ENCODE measurements at regions not wholly inside any gene's neighbourhood (a gene's known extent, or its start where the extent isn't known, plus 50 kb on each side); places are given as distances from the start of the nearest gene placed in this dataset.

DNA sequence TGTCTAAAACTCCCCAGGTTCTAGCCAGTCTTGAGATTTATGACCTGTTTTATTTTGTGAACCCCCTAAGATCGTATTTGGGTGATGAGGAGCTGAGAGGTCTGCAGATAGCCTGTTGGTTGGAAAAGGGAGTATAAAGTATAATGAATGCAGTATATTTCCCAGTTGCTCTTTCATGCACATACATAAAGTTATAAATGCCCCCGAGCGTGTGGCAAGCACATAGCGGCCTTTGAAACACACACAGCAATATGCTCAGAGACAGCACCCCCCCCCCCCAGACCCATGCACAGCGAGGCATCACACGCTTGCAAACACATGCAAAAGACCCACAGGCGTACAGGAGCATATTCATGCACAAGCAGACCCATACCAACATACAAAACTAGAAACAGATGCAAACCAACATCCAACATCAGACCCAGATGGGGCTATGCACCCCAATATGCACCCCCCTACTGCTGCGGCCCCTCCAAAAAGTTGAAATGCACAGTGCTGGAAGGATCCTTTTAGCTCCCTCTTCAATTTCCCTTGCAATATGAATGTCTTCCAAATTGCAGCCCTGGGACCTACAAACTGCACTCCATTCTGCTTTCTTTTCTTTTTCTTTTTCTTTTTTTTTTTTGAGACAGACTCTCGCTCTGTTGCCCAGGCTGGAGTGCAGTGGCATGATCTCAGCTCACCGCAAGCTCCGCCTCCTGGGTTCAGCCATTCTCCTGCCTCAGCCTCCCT is 82.2 kb upstream of the TBX3 start:
- no peak for DNase-seq (ENCODE audit: low spot score)

DNA sequence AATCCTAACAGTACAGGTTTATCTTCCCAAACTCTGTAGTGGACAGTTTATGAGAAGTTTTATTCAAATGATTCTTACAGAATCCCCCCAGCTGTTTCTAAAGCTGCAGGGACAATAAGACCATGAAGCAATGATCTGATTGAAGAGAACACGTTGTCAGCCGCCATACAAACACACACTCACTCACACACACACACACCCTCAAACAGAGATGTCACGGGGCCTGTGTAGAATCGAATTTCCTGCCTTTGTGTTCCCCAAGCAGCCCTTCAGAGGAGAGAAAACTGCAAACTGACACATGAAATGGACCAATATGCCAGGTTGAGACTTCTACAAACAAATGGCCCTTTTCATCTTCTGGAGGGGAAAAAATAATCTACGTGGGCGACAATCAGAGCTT is 80.5 kb upstream of the TBX3 start:
- DNase-seq (ENCODE audit: low spot score): no peak

DNA sequence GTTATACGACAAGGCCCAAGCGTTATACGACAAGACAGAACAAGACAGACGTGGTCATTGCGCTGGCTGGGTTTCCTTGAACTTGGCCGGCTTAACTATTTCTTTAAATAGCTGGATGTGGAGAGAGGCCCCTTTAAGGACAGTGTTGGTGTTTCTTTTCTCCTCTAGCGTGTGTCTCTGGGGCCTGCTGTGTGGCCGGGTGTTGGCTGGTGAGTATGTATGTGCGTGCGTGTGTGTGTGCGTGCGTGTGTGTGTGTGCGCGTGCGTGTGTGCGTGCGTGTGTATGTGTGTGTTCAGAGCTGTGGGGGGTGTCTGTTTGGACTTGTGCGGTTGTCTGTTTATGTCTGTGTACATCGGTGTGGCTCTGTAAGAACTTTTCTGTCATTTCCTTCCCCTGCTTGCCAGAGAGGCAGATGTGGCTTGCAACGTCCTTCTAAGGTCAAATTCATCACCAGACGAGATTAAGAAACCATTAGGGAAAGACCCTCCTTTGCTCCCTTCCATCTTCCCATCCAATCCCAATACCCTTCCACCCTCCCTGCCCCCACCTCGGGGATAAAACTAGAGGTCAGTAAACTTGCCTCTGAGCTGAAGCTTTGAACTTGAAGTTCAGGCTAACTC is 78.6 kb upstream of the TBX3 start:
- no peak for DNase-seq (ENCODE audit: low spot score)

DNA sequence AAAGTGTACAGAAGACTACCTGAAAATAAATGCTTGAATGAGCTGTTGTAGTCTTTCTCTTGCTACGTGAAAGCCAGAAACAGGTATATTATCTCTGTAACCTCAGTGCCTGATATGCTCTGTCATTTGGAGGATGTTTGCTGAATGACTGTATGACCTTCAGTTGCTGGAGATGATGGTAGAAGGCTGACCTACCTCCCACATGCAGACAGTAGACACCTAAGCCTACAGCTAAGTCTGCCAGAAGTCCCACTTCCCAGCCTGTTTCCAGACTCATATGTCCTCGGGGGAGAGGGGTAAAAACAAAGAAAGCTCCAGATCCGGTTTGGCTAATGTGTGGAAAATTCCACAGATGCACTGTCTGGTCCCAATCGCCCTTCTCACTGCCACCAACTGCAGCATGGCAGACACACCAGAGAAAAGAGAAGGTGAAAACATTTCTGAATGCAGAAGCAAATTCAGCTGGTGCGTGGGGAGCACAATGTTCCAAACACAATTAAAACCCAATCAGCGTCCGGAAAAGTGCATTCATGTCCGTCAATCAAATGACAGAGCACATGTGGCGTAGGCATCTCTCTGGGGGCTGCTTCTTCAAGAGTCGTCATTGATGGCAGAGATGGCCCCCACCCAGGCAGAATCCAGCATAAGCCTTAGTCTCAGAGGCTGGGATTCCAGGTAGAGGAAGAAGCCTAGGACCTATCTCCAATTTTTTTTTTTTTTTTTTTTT is 76.3 kb upstream of the TBX3 start:
- no peak for DNase-seq (ENCODE audit: low spot score)

DNA sequence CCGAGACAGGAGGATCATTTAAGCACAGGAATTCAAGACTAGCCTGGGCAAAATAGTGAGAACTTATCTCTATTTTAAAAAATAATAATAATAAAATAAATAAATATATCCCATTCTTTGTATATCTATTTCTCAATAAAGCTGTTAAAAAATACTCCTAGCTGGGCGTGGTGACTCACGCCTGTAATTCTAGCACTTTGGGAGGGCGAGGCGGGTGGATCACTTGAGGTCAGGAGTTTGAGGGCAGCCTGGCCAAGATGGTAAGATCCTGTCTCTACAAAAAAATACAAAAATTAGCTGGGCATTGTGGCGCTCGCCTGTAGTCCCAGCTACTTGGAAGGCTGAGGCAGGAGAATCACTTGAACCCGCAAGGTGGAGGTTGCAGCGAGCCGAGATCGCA is 75.7 kb upstream of the TBX3 start:
- no peak for DNase-seq (ENCODE audit: low spot score)

DNA sequence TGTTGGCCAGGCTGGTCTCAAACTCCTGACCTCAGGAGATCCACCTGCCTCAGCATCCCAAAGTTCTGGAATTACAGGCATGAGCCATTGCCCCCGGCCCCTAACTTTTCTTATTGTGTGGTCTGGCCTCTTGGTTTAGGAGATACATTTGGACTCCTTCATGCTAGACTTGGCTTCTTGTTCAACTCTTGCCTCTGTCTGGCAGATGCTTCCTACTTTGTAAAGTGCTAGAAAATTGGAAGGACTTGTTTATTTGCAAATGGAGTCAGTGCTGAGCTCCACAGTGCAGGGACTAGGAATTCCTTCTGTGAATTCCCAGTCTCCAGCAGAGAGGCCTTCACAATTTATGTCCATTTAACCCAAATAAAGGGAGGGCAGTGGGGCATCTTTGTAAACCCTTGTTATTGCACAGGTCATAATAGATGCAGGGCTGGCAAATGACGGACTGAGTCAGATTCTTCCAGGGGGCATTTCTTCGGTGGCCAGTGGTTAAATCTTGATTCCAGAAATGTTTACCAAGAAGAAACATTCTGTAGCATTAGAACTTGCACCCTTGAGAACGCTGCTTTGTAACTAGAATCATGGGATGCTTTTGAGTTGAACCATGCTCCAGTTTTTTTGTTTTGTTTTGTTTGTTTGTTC is 73.8 kb upstream of the TBX3 start:
- DNase-seq (ENCODE audit: low spot score): no peak

DNA sequence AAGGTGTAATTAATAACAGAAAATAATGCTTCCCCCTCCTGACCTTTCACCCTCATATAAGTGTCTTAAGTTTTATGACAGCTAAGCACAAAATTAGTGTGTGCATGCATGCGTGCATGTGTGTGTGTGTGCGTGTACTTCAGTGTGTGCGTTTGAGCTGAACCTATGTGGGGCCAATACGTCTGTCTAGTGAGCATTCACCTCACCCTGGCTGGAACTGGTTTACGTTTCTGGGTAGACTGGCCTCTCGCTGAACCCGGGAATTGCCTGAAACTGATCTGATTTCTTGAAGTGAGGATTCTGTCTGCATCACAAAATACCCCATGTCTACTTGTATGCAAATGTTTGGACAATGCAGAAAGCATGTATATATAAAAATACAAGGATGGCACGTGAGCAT is 68.2 kb upstream of the TBX3 start:
- no peak for DNase-seq (ENCODE audit: low spot score)

DNA sequence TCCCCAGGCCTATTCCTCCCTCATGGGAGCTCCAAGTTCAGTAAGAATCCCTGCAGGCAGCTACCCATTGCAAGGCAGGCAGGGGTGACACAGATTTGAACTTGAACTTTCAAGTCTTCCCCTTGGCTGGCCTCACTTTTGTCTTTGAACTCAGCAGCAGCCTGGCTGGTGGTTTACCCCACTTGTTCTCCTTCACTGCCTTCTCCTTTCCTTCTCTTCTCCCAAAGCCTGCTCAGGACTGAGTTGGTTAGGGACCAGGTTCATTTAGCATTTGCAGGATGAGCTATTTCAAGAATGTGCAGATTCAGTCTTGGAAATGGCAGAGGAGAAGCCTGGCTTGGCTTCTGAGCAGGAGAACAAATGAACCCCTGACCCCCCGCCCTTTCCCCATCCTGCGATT is 67.7 kb upstream of the TBX3 start:
- DNase-seq (ENCODE audit: low spot score): no peak

DNA sequence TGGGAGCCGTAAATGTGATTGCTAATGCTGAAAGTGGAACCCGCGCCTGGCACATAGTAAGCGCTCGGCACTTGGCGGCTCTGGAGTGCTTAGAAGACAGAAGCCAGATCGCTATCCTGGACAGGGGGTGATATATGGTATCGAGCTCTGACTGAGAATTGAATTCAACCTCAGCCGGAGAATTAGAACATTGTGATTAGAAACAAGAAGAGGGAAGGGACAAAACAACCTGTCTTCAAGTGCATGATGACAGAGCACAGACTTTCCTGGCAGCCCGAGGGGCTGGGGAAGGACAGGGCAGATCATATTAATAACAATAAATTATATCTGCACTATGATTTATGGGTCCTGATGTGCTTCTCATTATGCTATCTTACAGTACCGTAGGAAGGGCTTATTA is 66.9 kb upstream of the TBX3 start:
- DNase-seq (ENCODE audit: low spot score): no peak

DNA sequence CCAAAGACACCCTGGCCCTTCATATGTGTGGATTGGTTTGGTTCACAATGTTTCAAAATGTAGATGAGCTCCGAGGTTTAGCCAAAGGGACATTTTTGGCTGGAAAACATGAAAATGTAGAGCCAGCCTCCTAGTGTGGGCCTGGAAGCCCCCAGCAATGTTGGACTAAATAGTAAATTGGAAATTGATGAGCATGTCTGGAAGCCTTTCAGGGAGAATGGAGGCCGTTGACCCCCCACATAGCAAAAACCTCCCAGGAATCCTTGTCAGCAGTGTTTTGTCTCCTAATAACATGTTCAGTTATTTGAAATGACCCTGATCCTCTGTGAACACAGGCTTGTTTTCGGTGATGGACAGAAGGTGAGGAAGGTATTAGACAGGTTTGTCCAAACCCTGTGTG is 65.1 kb upstream of the TBX3 start:
- DNase-seq (ENCODE audit: low spot score): no peak

DNA sequence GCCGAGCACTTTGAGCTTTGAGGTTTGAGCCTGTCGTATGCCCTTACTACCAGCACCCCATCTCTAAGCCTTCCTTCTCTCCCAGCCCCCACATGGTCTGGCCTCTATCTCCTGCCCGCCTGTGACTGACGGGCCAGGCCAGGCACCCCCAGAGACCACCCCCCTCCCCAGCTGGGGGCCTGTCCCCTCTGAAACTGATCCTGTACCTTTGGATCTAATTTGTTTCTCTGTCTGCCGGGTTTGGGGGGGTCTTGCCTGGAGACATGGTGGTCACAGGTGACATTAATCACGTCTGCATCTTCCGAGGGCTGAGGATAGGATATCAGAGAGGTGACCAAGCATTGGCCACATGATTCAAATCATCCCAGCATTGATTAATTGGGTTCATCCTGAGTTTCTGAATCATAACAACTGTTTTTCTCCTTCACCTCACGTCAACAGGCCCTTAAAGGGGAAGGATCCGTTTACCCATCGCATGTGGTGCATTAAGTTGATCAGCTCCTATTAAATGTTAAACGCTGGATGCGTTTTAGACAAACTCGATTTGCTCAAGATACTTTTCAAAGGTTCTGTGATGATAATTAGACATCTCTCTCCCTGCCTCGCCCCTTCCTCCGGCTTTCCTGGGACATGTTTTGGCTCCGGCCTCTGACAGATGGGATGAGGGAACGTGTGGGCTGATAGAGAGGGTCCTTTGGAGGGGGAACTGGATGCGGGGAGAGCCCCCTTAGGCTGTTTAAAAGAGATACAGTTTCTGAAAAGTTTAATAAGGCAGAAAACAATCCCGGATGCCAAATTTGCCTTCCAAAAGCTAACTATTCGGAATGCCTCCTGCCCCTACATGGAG is 63.3 kb upstream of the TBX3 start:
- DNase-seq (ENCODE audit: low spot score): no peak

DNA sequence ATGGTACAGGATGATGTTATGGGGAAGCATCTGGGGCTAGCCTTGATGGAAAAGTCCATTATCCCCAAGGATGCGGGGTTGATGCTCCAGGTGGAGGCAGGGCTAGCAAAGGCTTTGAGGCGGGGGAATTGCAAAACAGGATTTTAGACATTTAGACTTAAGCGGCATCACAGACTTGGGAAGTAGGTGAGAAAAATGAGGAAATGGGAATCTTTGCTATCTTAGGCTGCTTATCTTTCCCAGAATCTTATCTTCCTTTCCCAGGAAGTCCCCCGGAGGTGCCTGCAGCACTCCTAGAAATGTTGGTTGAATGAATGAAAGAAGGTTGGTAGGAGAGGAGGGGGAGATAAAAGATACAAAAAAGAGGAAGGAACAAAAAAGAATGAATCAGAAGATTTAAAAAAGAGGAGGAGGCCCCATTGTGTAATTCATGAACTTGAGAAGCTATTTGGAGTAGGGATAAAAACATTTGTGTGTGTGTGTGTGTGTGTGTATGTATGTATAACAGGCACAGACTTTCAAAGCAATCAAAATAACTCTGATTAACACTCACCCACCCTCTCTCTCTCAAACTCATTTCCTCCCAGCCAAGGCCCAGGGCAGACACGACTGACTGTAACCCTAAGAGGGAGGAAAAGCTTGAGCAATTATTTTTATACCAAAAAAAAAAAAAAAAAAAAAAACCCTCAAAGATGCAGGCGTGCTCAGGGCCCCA is 62.5 kb upstream of the TBX3 start:
- no peak for DNase-seq (ENCODE audit: low spot score)

DNA sequence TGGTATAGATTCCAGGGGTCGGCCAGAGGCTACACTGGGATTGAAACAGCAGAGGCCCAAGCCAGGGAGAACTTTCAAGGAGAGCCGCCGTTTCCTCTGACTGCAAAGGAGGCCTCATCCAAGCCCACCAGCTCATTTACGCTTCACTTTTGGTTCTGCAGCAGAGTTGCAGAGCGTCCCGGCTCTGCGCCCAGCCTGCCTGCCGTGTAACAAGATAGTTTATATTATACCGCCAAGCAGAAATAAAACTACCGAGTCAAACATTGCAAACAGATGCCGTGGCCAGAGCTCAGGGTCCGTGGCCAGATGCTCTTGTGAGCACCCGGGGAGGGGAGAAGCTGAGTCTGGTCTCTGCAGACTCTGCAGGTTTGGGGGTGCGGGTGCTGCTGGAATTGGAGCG is 60.7 kb upstream of the TBX3 start:
- DNase-seq (ENCODE audit: low spot score): no peak

DNA sequence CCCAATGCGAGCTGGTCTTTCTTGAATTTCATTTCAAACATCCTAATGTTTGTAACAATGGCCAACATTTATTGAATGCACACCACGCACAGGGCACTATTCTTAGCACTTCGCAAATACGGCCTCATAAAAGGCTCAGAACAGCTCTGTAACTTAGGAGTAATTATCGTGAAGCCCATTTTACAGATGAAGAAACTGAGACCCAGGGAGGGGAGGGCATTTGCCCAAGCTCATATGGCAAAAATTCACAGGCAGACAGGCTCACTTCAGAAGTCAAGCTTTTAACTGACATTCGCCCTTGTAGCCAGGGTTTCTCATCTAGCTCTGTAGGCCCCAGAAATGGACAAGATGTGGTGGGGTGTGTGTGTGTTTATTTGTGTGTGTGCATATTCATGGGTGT is 60.3 kb upstream of the TBX3 start:
- no peak for DNase-seq (ENCODE audit: low spot score)

DNA sequence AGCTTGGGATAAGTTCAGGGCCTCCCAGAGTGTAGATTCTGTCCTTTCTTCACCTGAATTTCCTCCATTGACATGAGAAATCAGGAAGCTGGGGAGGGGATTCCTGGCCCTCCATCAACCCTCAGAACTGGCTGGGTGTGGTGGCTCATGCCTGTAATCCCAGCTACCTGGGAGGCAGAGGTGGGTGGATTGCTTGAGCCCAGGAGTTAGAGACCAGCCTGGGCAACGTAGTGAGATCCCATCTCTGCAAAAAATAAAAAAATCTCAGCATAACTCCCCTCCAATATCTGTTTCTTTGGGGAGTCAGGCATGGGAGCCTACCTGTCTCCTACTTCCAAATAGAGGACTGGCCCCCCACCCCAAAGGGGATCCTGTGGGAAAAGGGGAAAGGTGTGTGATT is 59.8 kb upstream of the TBX3 start:
- DNase-seq (ENCODE audit: low spot score): no peak

DNA sequence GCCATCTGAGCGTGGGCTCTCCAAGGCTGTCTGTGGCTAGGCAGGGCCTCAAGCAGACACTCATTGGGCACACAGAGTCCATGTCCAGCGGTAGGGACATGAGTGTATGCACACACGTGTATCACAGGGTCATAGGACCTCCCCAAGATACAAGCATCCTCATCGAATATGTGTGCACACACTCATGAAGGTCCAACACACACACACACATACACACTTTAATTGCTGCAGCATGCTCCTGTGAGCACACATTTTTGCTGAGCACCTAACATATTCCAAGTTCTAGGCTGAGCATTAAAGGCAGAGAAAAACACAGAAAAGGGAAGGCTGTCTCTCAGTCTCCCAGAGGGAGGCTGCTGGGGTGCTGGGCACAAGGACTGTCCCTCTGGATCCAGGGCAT is 59.3 kb upstream of the TBX3 start:
- no peak for DNase-seq (ENCODE audit: low spot score)

DNA sequence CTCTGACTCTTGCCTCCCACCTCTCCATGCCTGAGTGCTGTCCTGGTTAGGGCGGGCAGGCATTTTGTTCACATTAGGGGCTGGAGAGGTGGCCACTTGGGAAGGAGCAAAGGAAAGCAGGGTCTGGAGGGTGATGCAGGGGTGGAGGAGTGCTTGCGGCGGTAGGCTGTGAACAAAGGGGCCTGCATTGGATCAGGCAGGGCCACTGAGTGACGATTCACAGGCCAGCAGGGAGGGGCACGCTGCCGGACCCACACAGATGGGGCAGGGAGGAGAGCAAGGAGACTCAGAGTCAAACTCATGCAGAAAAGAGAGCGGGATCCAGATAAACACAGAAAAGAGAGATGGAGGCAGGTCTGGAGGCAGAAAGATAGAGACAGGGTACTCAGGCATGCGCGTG is 58.4 kb upstream of the TBX3 start:
- DNase-seq (ENCODE audit: low spot score): no peak

DNA sequence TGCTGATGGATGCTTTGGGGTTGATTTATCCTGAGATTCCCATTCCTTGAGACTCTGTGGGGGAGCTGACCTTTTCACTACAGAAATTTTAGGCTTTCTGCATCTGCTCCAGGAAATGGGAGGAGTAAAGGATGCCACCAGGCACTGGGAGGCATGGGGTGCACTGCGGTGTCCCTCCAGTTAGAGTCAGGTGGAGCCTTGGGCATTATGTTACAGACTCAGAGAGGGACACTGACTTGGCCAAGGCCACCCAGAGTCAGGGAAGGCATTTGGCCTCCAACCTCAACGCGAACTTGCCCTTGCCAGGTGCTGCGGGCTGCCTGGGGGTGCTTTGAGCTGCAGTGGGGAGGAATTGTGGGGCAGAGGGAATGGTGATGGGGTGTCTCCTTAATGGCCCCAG is 58.0 kb upstream of the TBX3 start:
- no peak for DNase-seq (ENCODE audit: low spot score)

DNA sequence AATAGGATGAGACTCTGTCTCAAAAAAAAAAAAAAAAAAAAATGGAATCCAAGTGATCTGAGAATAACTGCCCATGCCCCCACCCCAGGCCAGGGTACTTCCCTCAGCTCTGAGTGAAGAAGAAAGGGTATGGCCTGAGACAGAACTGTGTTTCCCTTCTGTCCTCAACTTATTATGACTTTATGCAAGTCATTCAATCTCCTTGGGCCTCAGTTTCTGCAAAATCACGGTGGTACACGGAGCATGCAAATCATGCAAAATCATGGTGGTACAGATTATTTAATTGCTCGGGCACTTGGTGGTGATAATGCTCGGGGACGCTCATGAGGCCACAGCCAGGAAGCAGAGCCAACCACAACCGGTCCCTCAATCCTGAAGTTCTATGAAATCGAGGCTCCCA is 56.5 kb upstream of the TBX3 start:
- DNase-seq (ENCODE audit: low spot score): no peak

DNA sequence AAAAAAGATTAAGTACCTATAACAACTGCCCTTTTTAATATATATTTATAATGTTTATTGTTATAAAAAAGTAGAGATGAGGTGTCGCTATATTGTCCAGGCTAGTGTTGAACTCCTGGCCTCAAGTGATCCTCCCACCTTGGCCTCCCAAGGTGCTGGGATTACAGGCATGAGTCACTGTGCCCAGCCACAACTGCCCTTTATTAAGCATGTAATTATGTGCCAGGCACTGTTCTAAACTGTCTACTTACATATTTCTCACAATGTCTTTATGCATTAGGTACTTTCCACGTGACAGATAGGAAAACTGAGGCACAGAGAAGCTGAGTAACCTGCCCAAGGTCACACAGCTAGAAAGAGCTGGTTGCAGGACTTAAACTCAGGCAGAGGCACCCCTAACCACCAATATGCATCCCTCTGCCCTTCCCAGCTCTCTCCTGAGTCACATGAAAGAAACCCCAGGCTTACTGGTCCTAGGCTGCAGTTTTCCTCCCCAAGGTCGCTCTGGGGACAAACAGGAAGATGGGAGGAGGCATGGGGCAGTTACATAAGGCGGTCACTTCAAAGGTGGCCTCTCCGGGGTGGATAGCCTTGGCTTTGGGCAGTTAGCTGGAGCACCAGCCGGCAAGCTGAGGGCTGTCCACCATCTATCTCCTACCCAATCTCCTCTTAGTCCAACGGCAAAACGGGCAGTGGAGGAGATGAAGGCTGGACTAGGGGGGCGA is 54.6 kb upstream of the TBX3 start:
- DNase-seq (ENCODE audit: low spot score): no peak
